HepG2 (cell line): ENCODE measurements at regions not wholly inside any gene's neighbourhood (a gene's known extent, or its start where the extent isn't known, plus 50 kb on each side); places are given as distances from the start of the nearest gene placed in this dataset.

ENCODE experiments used
- ATAC-seq: fragments of 200-7000 bp; cut with Tn5 transposase; 3 replicates; pipeline ENCODE4 v1.9.1; 2020; ENCODE audit warnings: mild to moderate bottlenecking, moderate library complexity
- BruUV-seq: library from RNA; stranded (reverse); fragments of 400-500 nt; replicated peaks from 2 replicates; lab custom pipeline; 2021; lab: Mats Ljungman, UMichigan
- CTCF ChIA-PET: fragments of 300-600 bp; formaldehyde crosslinking; extraction: SDS; loops from one replicate; lab custom pipeline; 2021; ENCODE audit warnings: low total read pairs, inconsistent platforms, low intra/inter-chr PET ratio; lab: Yijun Ruan, JAX
- POLR2A ChIA-PET: fragments of 350-600 bp; sonication (Branson Sonifier 250); formaldehyde crosslinking; loops from one replicate; lab custom pipeline; 2020; ENCODE audit warnings: antibody characterized with exemption, inconsistent platforms; lab: Yijun Ruan, JAX
- DNase-seq: peaks from one replicate; pipeline ENCODE4 v3.0.0-alpha.2; 2015; ENCODE audit warnings: low spot score
- FAIRE-seq: peaks from 3 replicates; lab custom pipeline; 2011; peaks lifted over from hg19 to GRCh38; lab: Jason Lieb, UNC
- H2AFZ ChIP-seq: one replicate; pipeline ENCODE4 v1.6.1; 2011; ENCODE audit warnings: low read length, inconsistent platforms
- H3K27ac ChIP-seq: fragments of 300-600 bp; 3 replicates; pipeline ENCODE4 v1.8.0; 2011; ENCODE audit warnings: mixed run types, mild to moderate bottlenecking, mixed read lengths, low read length, inconsistent platforms; ENCODE audit not compliant: insufficient read depth; ENCODE audit errors: extremely low read length
- H3K27me3 ChIP-seq, 2 experiments: fragments of 200-600 bp in 1 of 2; 2 replicates in 1 of 2; 3 replicates in 1 of 2; pipeline versions ENCODE4 v1.6.0 to v1.8.0; 2011; ENCODE audit warnings: low read length in 2 of 2, mild to moderate bottlenecking in 2 of 2, moderate library complexity in 2 of 2, inconsistent platforms in 1 of 2; ENCODE audit not compliant: insufficient read depth in 2 of 2, control insufficient read depth in 1 of 2
- H3K36me3 ChIP-seq, 2 experiments: fragments of 200-600 bp in 1 of 2; replicated peaks in 1 of 2; 2 replicates in 1 of 2; 3 replicates in 1 of 2; pipeline versions ENCODE4 v1.5.1 to v1.8.0; 2011; ENCODE audit warnings: low read length in 2 of 2, inconsistent platforms in 1 of 2; ENCODE audit not compliant: insufficient read depth in 2 of 2, control insufficient read depth in 1 of 2
- H3K4me1 ChIP-seq: 2 replicates; pipeline ENCODE4 v1.5.1; 2012; ENCODE audit warnings: low read length, inconsistent platforms; ENCODE audit not compliant: insufficient read depth
- H3K4me2 ChIP-seq: 2 replicates; pipeline ENCODE4 v1.6.0; 2011; ENCODE audit warnings: low read depth, low read length, inconsistent platforms
- H3K4me3 ChIP-seq, 3 experiments: fragments of 200-600 bp in 1 of 3; sonication (generic), shearing (Covaris generic) in 1 of 3; replicated peaks in 1 of 3; 2 replicates each; pipeline ENCODE4 v1.5.1; 2011 to 2016; ENCODE audit warnings: low read length in 3 of 3, inconsistent platforms in 2 of 3, low read depth in 2 of 3, mild to moderate bottlenecking in 2 of 3, control low read depth in 1 of 3, mixed read lengths in 1 of 3; ENCODE audit not compliant: insufficient read depth in 1 of 3
- H3K79me2 ChIP-seq: one replicate; pipeline ENCODE4 v1.6.1; 2011; ENCODE audit warnings: low read length, inconsistent platforms; ENCODE audit not compliant: insufficient read depth
- H3K9ac ChIP-seq: 2 replicates; pipeline ENCODE4 v1.6.0; 2011; ENCODE audit warnings: mild to moderate bottlenecking, low read depth, low read length, inconsistent platforms; ENCODE audit not compliant: insufficient read depth
- H3K9me3 ChIP-seq: 2 replicates; pipeline ENCODE4 v1.5.1; 2012; ENCODE audit warnings: mild to moderate bottlenecking, low read length
- H4K20me1 ChIP-seq: 2 replicates; pipeline ENCODE4 v1.6.0; 2011; ENCODE audit warnings: inconsistent platforms, mild to moderate bottlenecking, low read length, moderate library complexity; ENCODE audit not compliant: insufficient read depth
- ASH2L ChIP-seq: fragments of 300-600, 200-600 bp; sonication (generic); IDR thresholded peaks from 2 replicates; pipeline ENCODE4 v1.7.0; 2017; ENCODE audit warnings: low read depth, mild to moderate bottlenecking, moderate library complexity, mixed read lengths, low read length; ENCODE audit not compliant: insufficient read length
- IRX3 ChIP-seq: sonication (generic); formaldehyde crosslinking; IDR thresholded peaks from 2 replicates; pipeline ENCODE4 v1.8.1; 2023; ENCODE audit warnings: mild to moderate bottlenecking, low read depth, missing genetic modification reagents, borderline replicate concordance
- KMT2B ChIP-seq: IDR thresholded peaks from 2 replicates; pipeline ENCODE4 v1.6.1; 2016; ENCODE audit warnings: missing genetic modification reagents, missing compliant biosample characterization
- MEIS2 ChIP-seq: sonication (generic); formaldehyde crosslinking; IDR thresholded peaks from 2 replicates; pipeline ENCODE4 v1.9.0; 2021; ENCODE audit warnings: mild to moderate bottlenecking, missing genetic modification reagents
- MLXIP ChIP-seq: sonication (generic); formaldehyde crosslinking; IDR thresholded peaks from 2 replicates; pipeline ENCODE4 v1.9.0; 2021; ENCODE audit warnings: missing genetic modification reagents, borderline replicate concordance
- MTA3 ChIP-seq: sonication (generic); formaldehyde crosslinking; IDR thresholded peaks from 2 replicates; pipeline ENCODE4 v1.4.0; 2020; ENCODE audit warnings: missing genetic modification reagents
- NKX3-1 ChIP-seq: sonication (generic); formaldehyde crosslinking; IDR thresholded peaks from 2 replicates; pipeline ENCODE4 v1.5.0; 2020; ENCODE audit warnings: missing genetic modification reagents
- PRDM10 ChIP-seq: sonication (generic); formaldehyde crosslinking; IDR thresholded peaks from 2 replicates; pipeline ENCODE4 v1.4.0; 2020; ENCODE audit warnings: low read depth, missing genetic modification reagents
- SAFB2 ChIP-seq: sonication (generic); formaldehyde crosslinking; IDR thresholded peaks from 2 replicates; pipeline ENCODE4 v1.5.1; 2020; ENCODE audit warnings: missing genetic modification reagents, low read depth, mild to moderate bottlenecking, borderline replicate concordance
- THAP8 ChIP-seq: sonication (generic); formaldehyde crosslinking; IDR thresholded peaks from 2 replicates; pipeline ENCODE4 v1.5.1; 2020; ENCODE audit warnings: missing genetic modification reagents, mild to moderate bottlenecking, borderline replicate concordance
- ZBTB3 ChIP-seq: sonication (generic); formaldehyde crosslinking; IDR thresholded peaks from 2 replicates; pipeline ENCODE4 v1.4.0; 2020; ENCODE audit warnings: low read depth, mild to moderate bottlenecking, moderate library complexity, missing genetic modification reagents, borderline replicate concordance
- ZFP90 ChIP-seq: sonication (generic); formaldehyde crosslinking; IDR thresholded peaks from 2 replicates; pipeline ENCODE4 v1.8.0; 2022; ENCODE audit warnings: missing genetic modification reagents, mild to moderate bottlenecking, inconsistent platforms, borderline replicate concordance
- ZFX ChIP-seq: sonication (generic); formaldehyde crosslinking; IDR thresholded peaks from 2 replicates; pipeline ENCODE4 v1.4.0; 2020; ENCODE audit warnings: mild to moderate bottlenecking, low read depth, missing genetic modification reagents, moderate library complexity
- ZNF567 ChIP-seq: sonication (generic); formaldehyde crosslinking; IDR thresholded peaks from 2 replicates; pipeline ENCODE4 v1.8.1; 2023; ENCODE audit warnings: mild to moderate bottlenecking, missing genetic modification reagents, borderline replicate concordance
- ZNF670 ChIP-seq: sonication (generic); formaldehyde crosslinking; IDR thresholded peaks from 2 replicates; pipeline ENCODE4 v1.8.0; 2022; ENCODE audit warnings: mild to moderate bottlenecking, missing genetic modification reagents, borderline replicate concordance
- ZNF761 ChIP-seq: sonication (generic); formaldehyde crosslinking; conservative IDR thresholded peaks from 2 replicates; pipeline ENCODE4 v1.4.0; 2020; ENCODE audit warnings: mild to moderate bottlenecking, missing genetic modification reagents
- ZSCAN29 ChIP-seq: sonication (generic); formaldehyde crosslinking; conservative IDR thresholded peaks from 2 replicates; pipeline ENCODE4 v1.4.0; 2020; ENCODE audit warnings: mild to moderate bottlenecking, missing genetic modification reagents
- WGBS: methylation state at CpG from one replicate; pipeline ENCODE4 v1.1.6; 2017; ENCODE audit warnings: low lambda C conversion rate; 5-methylcytosine and 5-hydroxymethylcytosine counted together
- in situ Hi-C: cut with HindIII; loops from 2 replicates; pipeline ENCODE4 v1.10.0; 2017; ENCODE audit warnings: low pct_unique_long_range_greater_than_20kb; ENCODE audit not compliant: extremely low pct_ligation_motif_present
- intact Hi-C: fragments of 100-400 bp; cut with micrococcal nuclease; formaldehyde crosslinking; loops from one replicate; pipeline ENCODE4 v1.10.0; 2022; ENCODE audit not compliant: unreplicated experiment
- TF ChIP-seq, protein P1 (sequence below): sonication (generic); formaldehyde crosslinking; IDR thresholded peaks from 2 replicates; pipeline ENCODE4 v1.8.1; 2023; ENCODE audit warnings: mild to moderate bottlenecking, missing genetic modification reagents, borderline replicate concordance

GRCh38 chr15:98405013-98405412, 243.3 kb upstream of the IGF1R start:
- no peaks in the 10 kb centered on the region for H4K20me1 ChIP-seq
- no peaks in the 10 kb centered on the region; a peak in 1 of 5 replicates for H3K27me3 ChIP-seq
- no peaks in the 10 kb centered on the region for H3K36me3 ChIP-seq
- no TSS peak for BruUV-seq
- H3K79me2 ChIP-seq = no peaks in the 10 kb centered on the region
- FAIRE-seq (no peak), ATAC-seq (no peak), DNase-seq (no peak)
- no peak overlapping the region for H3K4me3 ChIP-seq
- no peak overlapping the region for H3K27ac ChIP-seq
- peaks cover 6% of the 10 kb centered on the region; the same call in 1 of the 2 replicates for H3K4me1 ChIP-seq
- WGBS = 9% methylated on average over 2 of the region's 2 CpGs
- POLR2A ChIA-PET = no interaction called here
- no peak overlapping the region for H3K4me2 ChIP-seq
- in situ Hi-C loops = loop anchor here (25.0 kb wide), 1 partner anchor 493 kb away; no protein-coding TSS in a partner anchor
- no peak overlapping the region for H2AFZ ChIP-seq
- H3K9ac ChIP-seq = no peak overlapping the region
- H3K9me3 ChIP-seq = no peaks in the 10 kb centered on the region
- TF ChIP-seq PRDM10 (CRISPR knock-in tag) (no peak), ZSCAN29 (CRISPR knock-in tag) (no peak), MTA3 (CRISPR knock-in tag) (no peak), ZNF670 (CRISPR knock-in tag) (no peak), IRX3 (CRISPR knock-in tag) (no peak), ZNF567 (CRISPR knock-in tag) (no peak), NKX3-1 (CRISPR knock-in tag) (no peak), MLXIP (CRISPR knock-in tag) (no peak), ZFP90 (CRISPR knock-in tag) (no peak), SAFB2 (no peak), ZFX (CRISPR knock-in tag) (no peak), ASH2L (no peak), KMT2B (CRISPR knock-in tag) (no peak), ZBTB3 (CRISPR knock-in tag) (no peak), THAP8 (CRISPR knock-in tag) (no peak), MEIS2 (CRISPR knock-in tag) (no peak), ZNF761 (CRISPR knock-in tag) (no peak)
- TF ChIP-seq, protein P1, sequence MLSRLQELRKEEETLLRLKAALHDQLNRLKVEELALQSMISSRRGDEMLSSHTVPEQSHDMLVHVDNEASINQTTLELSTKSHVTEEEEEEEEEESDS (CRISPR knock-in tag) = no peak
- CTCF ChIA-PET = no interaction called here
- intact Hi-C loops = no loop called here
